B cell (primary cell): ENCODE measurements at regions not wholly inside any gene's neighbourhood (a gene's known extent, or its start where the extent isn't known, plus 50 kb on each side); places are given as distances from the start of the nearest gene placed in this dataset.

ENCODE experiments used
- ATAC-seq: fragments of 200-7000 bp; cut with Tn5 transposase; one replicate; pipeline ENCODE4 v1.10.0; 2021; ENCODE audit warnings: low read depth, mild to moderate bottlenecking, moderate number of reproducible peaks, moderate library complexity
- CTCF ChIA-PET: fragments of 350-600 bp; sonication (Branson Sonifier 250); formaldehyde crosslinking; loops from one replicate; lab custom pipeline; 2021; ENCODE audit warnings: antibody characterized with exemption, inconsistent platforms; lab: Charles Lee
- POLR2A ChIA-PET: fragments of 350-600 bp; sonication (Branson Sonifier 250); formaldehyde crosslinking; loops from one replicate; lab custom pipeline; 2021; ENCODE audit warnings: antibody characterized with exemption; lab: Charles Lee
- DNase-seq: peaks from one replicate; pipeline ENCODE4 v3.0.0; 2013
- H2AFZ ChIP-seq: 2 replicates; pipeline ENCODE4 v1.6.1; 2012; ENCODE audit warnings: mild to moderate bottlenecking, low read depth, low read length; ENCODE audit not compliant: insufficient read depth, poor library complexity, severe bottlenecking
- H3K27ac ChIP-seq, 2 donors: 1 replicate in 1 of 2; 2 replicates in 1 of 2; pipeline ENCODE4 v1.5.1; 2012 to 2013; ENCODE audit warnings: low read length in 2 of 2, mild to moderate bottlenecking in 2 of 2, moderate library complexity in 1 of 2
- H3K27me3 ChIP-seq, 4 experiments: fragments of 200-600 bp in 1 of 4; sonication (generic) in 1 of 4; replicated peaks in 1 of 4; 1 replicate in 2 of 4; 2 replicates in 2 of 4; pipeline versions ENCODE4 v1.6.1 to v1.7.0; 2013 to 2016; ENCODE audit warnings: low read length in 3 of 4, mild to moderate bottlenecking in 2 of 4, mixed read lengths in 1 of 4, moderate library complexity in 1 of 4; ENCODE audit not compliant: insufficient read depth in 4 of 4, control insufficient read depth in 3 of 4; ENCODE audit errors: control extremely low read depth in 1 of 4
- H3K36me3 ChIP-seq, 2 experiments: replicated peaks in 1 of 2; 1 replicate in 1 of 2; 2 replicates in 1 of 2; pipeline versions ENCODE4 v1.6.1 to v1.7.1; 2013; ENCODE audit warnings: low read length in 1 of 2; ENCODE audit not compliant: insufficient read depth in 2 of 2, control insufficient read depth in 1 of 2; ENCODE audit errors: control extremely low read depth in 1 of 2, extremely low read depth in 1 of 2
- H3K4me1 ChIP-seq, 2 donors: fragments of 200-600 bp in 1 of 2; sonication (generic) in 1 of 2; 1 replicate in 1 of 2; 2 replicates in 1 of 2; pipeline versions ENCODE4 v1.5.1 to v1.6.1; 2013 to 2017; ENCODE audit warnings: low read length in 2 of 2; ENCODE audit not compliant: control insufficient read depth in 2 of 2, insufficient read depth in 2 of 2
- H3K4me2 ChIP-seq: replicated peaks from 2 replicates; pipeline ENCODE3; 2012; ENCODE audit warnings: mild to moderate bottlenecking, low read depth, low read length; ENCODE audit not compliant: poor library complexity, severe bottlenecking
- H3K4me3 ChIP-seq, 5 experiments: fragments of 200-600 bp in 1 of 5; sonication (generic) in 1 of 5; 1 replicate in 3 of 5; 2 replicates in 2 of 5; pipeline versions ENCODE4 v1.5.1 to v1.7.0; 2011 to 2016; ENCODE audit warnings: low read length in 4 of 5, mild to moderate bottlenecking in 4 of 5, low read depth in 2 of 5, control low read depth in 1 of 5, moderate library complexity in 1 of 5; ENCODE audit not compliant: insufficient read depth in 1 of 5; ENCODE audit errors: control extremely low read depth in 1 of 5, extremely low read depth in 1 of 5
- H3K79me2 ChIP-seq: fragments of 200-600 bp; sonication (generic); one replicate; pipeline ENCODE4 v1.6.0; 2016; ENCODE audit warnings: low read length; ENCODE audit not compliant: control insufficient read depth, insufficient read depth
- H3K9ac ChIP-seq: fragments of 200-600 bp; sonication (generic); 2 replicates; pipeline ENCODE4 v1.6.1; 2017; ENCODE audit warnings: mild to moderate bottlenecking, low read length, moderate library complexity
- H3K9me3 ChIP-seq, 3 donors: one replicate each; pipeline versions ENCODE4 v1.6.1 to v1.7.1; 2013; ENCODE audit warnings: low read length in 2 of 3; ENCODE audit not compliant: control insufficient read depth in 2 of 3, insufficient read depth in 1 of 3; ENCODE audit errors: control extremely low read depth in 1 of 3
- H4K20me1 ChIP-seq: 2 replicates; pipeline ENCODE4 v1.6.0; 2012; ENCODE audit warnings: mild to moderate bottlenecking, low read length; ENCODE audit not compliant: insufficient read depth, control insufficient read depth, poor library complexity, severe bottlenecking
- H3K27ac Mint-ChIP-seq: one replicate; pipeline ENCODE4 v1.8.0; 2021; ENCODE audit warnings: mixed read lengths
- H3K27me3 Mint-ChIP-seq: one replicate; pipeline ENCODE4 v1.8.0; 2021; ENCODE audit warnings: mixed read lengths
- H3K4me1 Mint-ChIP-seq: one replicate; pipeline ENCODE4 v1.8.0; 2021; ENCODE audit warnings: mixed read lengths
- H3K4me3 Mint-ChIP-seq: one replicate; pipeline ENCODE4 v1.8.0; 2021; ENCODE audit warnings: mixed read lengths
- H3K9me3 Mint-ChIP-seq: one replicate; pipeline ENCODE4 v1.8.0; 2022; ENCODE audit warnings: mixed read lengths; ENCODE audit not compliant: insufficient read depth
- CTCF ChIP-seq: fragments of 200-600 bp; IDR thresholded peaks from one replicate; pipeline ENCODE4 v1.8.0; 2022; ENCODE audit warnings: antibody characterized with exemption, mild to moderate bottlenecking
- EZH2 ChIP-seq: IDR thresholded peaks from 2 replicates; pipeline ENCODE4 v1.6.1; 2012; ENCODE audit warnings: borderline replicate concordance, low read depth, mild to moderate bottlenecking, moderate library complexity, low read length; ENCODE audit not compliant: insufficient read depth, poor library complexity, severe bottlenecking
- WGBS: methylation state at CpG from one replicate; pipeline ENCODE4 v1.1.5; 2013; ENCODE audit warnings: missing lambda C conversion rate; ENCODE audit not compliant: insufficient coverage; 5-methylcytosine and 5-hydroxymethylcytosine counted together
- intact Hi-C: fragments of 100-400 bp; cut with micrococcal nuclease; formaldehyde crosslinking; loops from one replicate; pipeline ENCODE4 v1.10.0; 2022

DNA sequence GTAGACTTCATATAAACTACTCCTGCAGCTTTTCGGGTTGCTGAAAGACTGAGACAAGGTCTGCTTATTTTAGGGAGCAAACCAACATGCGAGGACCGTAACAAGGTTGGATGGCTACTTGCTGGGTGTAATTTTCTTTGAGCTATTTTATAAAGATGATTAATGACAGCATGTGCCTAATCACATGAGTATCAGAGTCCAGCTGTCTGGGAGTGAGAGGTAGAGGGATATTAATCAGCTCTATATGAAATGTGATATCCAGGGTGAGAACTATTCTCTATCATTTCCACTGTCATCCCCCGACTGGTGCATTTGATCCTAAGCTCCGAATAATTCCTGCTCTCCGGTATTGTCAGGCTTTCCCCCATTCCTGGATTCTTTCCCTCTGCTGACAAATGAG is 193.8 kb upstream of the HMHB1 start:
- intact Hi-C loops = no loop called here
- DNase-seq = no peak
- 100% methylated on average over 2 of the region's 6 CpGs for WGBS

DNA sequence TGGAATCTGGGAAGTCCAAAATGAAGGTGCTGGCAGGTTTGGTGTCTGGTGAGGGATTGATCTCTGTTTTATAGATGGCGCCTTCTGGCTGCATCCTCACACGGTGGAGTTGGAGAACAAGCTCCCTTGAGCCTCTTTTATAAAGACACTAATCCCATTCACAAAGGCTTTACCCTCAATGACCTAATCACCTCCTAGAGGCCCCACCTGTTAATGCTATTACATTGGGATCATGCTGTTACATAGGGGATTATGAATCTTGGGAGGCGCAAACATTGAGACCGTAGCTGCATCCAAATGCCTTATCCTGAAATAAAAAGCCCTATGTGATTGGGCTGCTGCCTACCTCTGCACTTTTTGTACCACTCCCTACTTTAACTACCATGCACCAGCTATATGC is 197.1 kb upstream of the HMHB1 start:
- no peaks in the 10 kb centered on the region for H3K9me3 ChIP-seq
- no peaks in the 10 kb centered on the region for H3K79me2 ChIP-seq
- TF ChIP-seq CTCF (no peak), EZH2 (no peak)
- no peak overlapping the region for H2AFZ ChIP-seq
- Mint-ChIP-seq H3K9me3 (no peaks in the 10 kb centered on the region), H3K27ac (no peak overlapping the region), H3K27me3 (no peaks in the 10 kb centered on the region), H3K4me3 (no peak overlapping the region), H3K4me1 (peaks cover 1% of the 10 kb centered on the region)
- no peak overlapping the region for H3K4me2 ChIP-seq
- 80% methylated on average over 2 of the region's 4 CpGs for WGBS
- ATAC-seq (no peak), DNase-seq (no peak)
- intact Hi-C loops = no loop called here
- no peaks in the 10 kb centered on the region for H3K27me3 ChIP-seq
- H3K4me3 ChIP-seq = no peak overlapping the region
- no peak overlapping the region for H3K9ac ChIP-seq
- ChIA-PET POLR2A (no interaction called here), CTCF (no interaction called here)
- H3K4me1 ChIP-seq = no peaks in the 10 kb centered on the region
- H3K36me3 ChIP-seq = no peaks in the 10 kb centered on the region
- no peak overlapping the region for H3K27ac ChIP-seq
- H4K20me1 ChIP-seq = no peaks in the 10 kb centered on the region

More for the DNA sequence above, 193.8 kb upstream of the HMHB1 start:
- Histone ChIP-seq H3K4me3 (no peak overlapping the region), H4K20me1 (no peaks in the 10 kb centered on the region), H3K9me3 (no peaks in the 10 kb centered on the region), H3K4me1 (no peaks in the 10 kb centered on the region), H3K79me2 (no peaks in the 10 kb centered on the region), H3K27ac (no peak overlapping the region), H2AFZ (no peak overlapping the region), H3K27me3 (no peaks in the 10 kb centered on the region), H3K4me2 (no peak overlapping the region), H3K9ac (no peak overlapping the region), H3K36me3 (no peaks in the 10 kb centered on the region)
- no peak for ATAC-seq
- CTCF ChIA-PET = interaction anchor here (0.9 kb wide), 1 partner anchor 615 kb away, joined by 3 read pairs; no protein-coding TSS in a partner anchor
- TF ChIP-seq EZH2 (no peak), CTCF (no peak)
- POLR2A ChIA-PET = interaction anchor here (1.4 kb wide), 1 partner anchor 14 kb away, joined by 3 read pairs; no protein-coding TSS in a partner anchor
- H3K27ac Mint-ChIP-seq = no peak overlapping the region
- peaks cover 1% of the 10 kb centered on the region for H3K4me1 Mint-ChIP-seq
- no peaks in the 10 kb centered on the region for H3K27me3 Mint-ChIP-seq
- no peak overlapping the region for H3K4me3 Mint-ChIP-seq
- H3K9me3 Mint-ChIP-seq = no peaks in the 10 kb centered on the region
